D721Med (cell line): ENCODE measurements at regions not wholly inside any gene's neighbourhood (a gene's known extent, or its start where the extent isn't known, plus 50 kb on each side); places are given as distances from the start of the nearest gene placed in this dataset.

Source experiments
- DNase-seq: peaks from one replicate; pipeline ENCODE4 v3.0.0; 2011; ENCODE audit warnings: low spot score; ENCODE audit not compliant: insufficient read length
- FAIRE-seq: peaks from 2 replicates; lab custom pipeline; 2011; peaks lifted over from hg19 to GRCh38; lab: Jason Lieb, UNC
- CTCF ChIP-seq: IDR thresholded peaks from 2 replicates; pipeline ENCODE4 v1.5.1; 2012; ENCODE audit warnings: mild to moderate bottlenecking, control low read depth; ENCODE audit not compliant: insufficient read depth; ENCODE audit errors: missing control alignments

- TF ChIP-seq CTCF, result no peak
- FAIRE-seq (no peak), DNase-seq (no peak)
These were observed 185.0 kb upstream of the ELL2 start for GRCh38 chr5:96146675-96147074.

- FAIRE-seq, result no peak
- TF ChIP-seq CTCF, result no peak
- no peak for DNase-seq
These were observed 182.6 kb upstream of the ELL2 start for GRCh38 chr5:96144289-96144688.

GRCh38 chr5:96143450-96143849 lies 181.8 kb upstream of the ELL2 start:
- TF ChIP-seq CTCF, result no peak
- no peak for FAIRE-seq
- no peak for DNase-seq

- FAIRE-seq (no peak), DNase-seq (no peak)
- no peak for TF ChIP-seq CTCF
These were observed 181.3 kb upstream of the ELL2 start for GRCh38 chr5:96142786-96143434.

GRCh38 chr5:96142184-96142781 lies 180.6 kb upstream of the ELL2 start:
- FAIRE-seq (no peak), DNase-seq (no peak)

GRCh38 chr5:96141749-96142148 lies 180.1 kb upstream of the ELL2 start:
- TF ChIP-seq CTCF, result no peak
- DNase-seq (no peak), FAIRE-seq (no peak)

More at GRCh38 chr5:96142184-96142781, 180.6 kb upstream of the ELL2 start:
- TF ChIP-seq CTCF, result no peak

- TF ChIP-seq CTCF, result no peak
- FAIRE-seq (no peak), DNase-seq (no peak)
These were observed 178.8 kb upstream of the ELL2 start for GRCh38 chr5:96140496-96140895.
